ENCODE measurements at regions not wholly inside any gene's neighbourhood (a gene's known extent, or its start where the extent isn't known, plus 50 kb on each side); places are given as distances from the start of the nearest gene placed in this dataset.
"Not testable (repeated sequence)": the region's sequence is repeated elsewhere in the genome, so short reads cannot be mapped to it uniquely, and the experiment has no call there.

DNA sequence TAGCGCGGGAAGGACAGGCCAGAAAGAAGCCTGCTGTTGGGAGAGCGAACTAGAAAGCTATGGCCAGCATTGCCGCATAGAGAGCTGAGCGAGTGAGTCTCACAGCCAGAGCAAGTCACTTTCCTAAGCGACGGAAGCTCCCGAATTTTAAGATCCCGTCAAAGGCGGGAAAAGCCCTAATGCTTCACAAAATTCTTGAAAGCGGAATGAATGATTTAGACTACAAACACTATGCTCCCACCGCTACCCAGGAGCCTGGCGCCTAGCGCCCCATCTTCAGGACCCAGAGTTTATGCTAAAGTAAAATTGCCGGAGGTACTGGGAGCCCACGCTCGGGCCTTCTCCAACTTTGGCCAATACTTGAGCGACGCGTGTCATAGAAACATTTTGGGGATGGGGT lies 409.9 kb upstream of the ESRRG start (continued):
- TF ChIP-seq GABPB2 (CRISPR knock-in tag; conservative IDR thresholded peaks at IDR 0.05) = no peak
- no peak for TF ChIP-seq CTCF (IDR thresholded peaks at IDR 0.05 in 2 of 3, conservative IDR thresholded peaks at IDR 0.05 in 1 of 3; ENCODE audit: insufficient read depth in 2 of 3, low read depth in 1 of 3, low read length in 3 of 3)

DNA sequence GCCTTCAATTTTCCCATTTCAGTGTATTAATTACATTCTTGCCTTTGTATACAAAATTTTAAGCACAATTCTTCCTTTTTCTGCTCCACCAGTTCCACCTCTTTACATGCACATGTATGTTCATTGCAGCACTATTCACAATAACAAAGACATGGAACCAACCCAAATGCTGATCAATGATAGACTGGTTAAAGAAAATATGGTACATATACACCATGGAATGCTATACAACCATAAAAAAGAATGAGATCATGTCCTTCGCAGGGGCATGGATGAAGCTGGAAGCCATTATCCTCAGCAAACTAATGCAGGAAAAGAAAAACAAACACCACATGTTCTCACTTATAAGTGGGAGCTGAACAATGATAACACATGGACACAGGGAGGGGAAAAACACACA lies 400.1 kb upstream of the ESRRG start:
- CTCF ChIA-PET (ENCODE audit: low intra/inter-chr PET ratio); DNase-seq (ENCODE audit: extremely low read depth in 1 of 4, low spot score in 3 of 4); H3K9me3 ChIP-seq (replicated peaks; ENCODE audit: control insufficient read depth, insufficient read depth, low read depth, low read length); H3K79me2 ChIP-seq (ENCODE audit: control insufficient read depth, insufficient read depth, low read length); BruUV-seq (replicated peaks); H4K20me1 ChIP-seq (replicated peaks; ENCODE audit: control insufficient read depth, insufficient read depth, low read length); ATAC-seq; H3K36me3 ChIP-seq (ENCODE audit: control insufficient read depth, insufficient read depth, low read length); H3K9me1 ChIP-seq (ENCODE audit: control insufficient read depth, insufficient read depth, low read length); FAIRE-seq; H3K27ac ChIP-seq (ENCODE audit: extremely low read depth, low read depth, low read length); H3K4me2 ChIP-seq (ENCODE audit: insufficient read depth, low read length); H3K4me3 ChIP-seq; H2AFZ ChIP-seq (ENCODE audit: low read depth, low read length); H3K27me3 ChIP-seq (ENCODE audit: control insufficient read depth in 2 of 2, insufficient read depth in 2 of 2, low read length in 2 of 2); in situ Hi-C loops (cut with MboI); H3K4me1 ChIP-seq (replicated peaks in 1 of 2; ENCODE audit: control insufficient read depth in 2 of 2, insufficient read depth in 2 of 2, low read length in 2 of 2); POLR2A ChIA-PET; H3K9ac ChIP-seq (ENCODE audit: insufficient read depth in 1 of 2, low read depth in 2 of 2, low read length in 2 of 2); intact Hi-C loops (cut with micrococcal nuclease): not testable (repeated sequence)
- WGBS (ENCODE audit: insufficient coverage, low coverage, missing lambda C conversion rate) = 0% methylated on average over 1 of the region's 1 CpG

GRCh38 chr1:217117973-217118465 lies 394.8 kb upstream of the ESRRG start:
- CTCF ChIA-PET (ENCODE audit: low intra/inter-chr PET ratio) = no interaction called here
- Histone ChIP-seq H3K4me1 (replicated peaks in 1 of 2; ENCODE audit: control insufficient read depth in 2 of 2, insufficient read depth in 2 of 2, low read length in 2 of 2) (no peaks in the 10 kb centered on the region), H3K4me3 (no peak overlapping the region), H4K20me1 (replicated peaks; ENCODE audit: control insufficient read depth, insufficient read depth, low read length) (no peaks in the 10 kb centered on the region), H2AFZ (ENCODE audit: low read depth, low read length) (no peak overlapping the region), H3K9ac (ENCODE audit: insufficient read depth in 1 of 2, low read depth in 2 of 2, low read length in 2 of 2) (no peak overlapping the region), H3K79me2 (ENCODE audit: control insufficient read depth, insufficient read depth, low read length) (no peaks in the 10 kb centered on the region), H3K27me3 (ENCODE audit: control insufficient read depth in 2 of 2, insufficient read depth in 2 of 2, low read length in 2 of 2) (no peaks in the 10 kb centered on the region), H3K9me1 (ENCODE audit: control insufficient read depth, insufficient read depth, low read length) (no peaks in the 10 kb centered on the region), H3K4me2 (ENCODE audit: insufficient read depth, low read length) (no peak overlapping the region), H3K27ac (ENCODE audit: extremely low read depth, low read depth, low read length) (no peak overlapping the region), H3K9me3 (replicated peaks; ENCODE audit: control insufficient read depth, insufficient read depth, low read depth, low read length) (no peaks in the 10 kb centered on the region), H3K36me3 (ENCODE audit: control insufficient read depth, insufficient read depth, low read length) (no peaks in the 10 kb centered on the region)
- in situ Hi-C loops (cut with MboI) (no loop called here), intact Hi-C loops (cut with micrococcal nuclease) (no loop called here)
- POLR2A ChIA-PET = no interaction called here
- no TSS peak for BruUV-seq (replicated peaks)
- ATAC-seq = no peak
- no peak for DNase-seq (ENCODE audit: extremely low read depth in 1 of 4, low spot score in 3 of 4)
- FAIRE-seq = no peak
- TF ChIP-seq, protein P1, sequence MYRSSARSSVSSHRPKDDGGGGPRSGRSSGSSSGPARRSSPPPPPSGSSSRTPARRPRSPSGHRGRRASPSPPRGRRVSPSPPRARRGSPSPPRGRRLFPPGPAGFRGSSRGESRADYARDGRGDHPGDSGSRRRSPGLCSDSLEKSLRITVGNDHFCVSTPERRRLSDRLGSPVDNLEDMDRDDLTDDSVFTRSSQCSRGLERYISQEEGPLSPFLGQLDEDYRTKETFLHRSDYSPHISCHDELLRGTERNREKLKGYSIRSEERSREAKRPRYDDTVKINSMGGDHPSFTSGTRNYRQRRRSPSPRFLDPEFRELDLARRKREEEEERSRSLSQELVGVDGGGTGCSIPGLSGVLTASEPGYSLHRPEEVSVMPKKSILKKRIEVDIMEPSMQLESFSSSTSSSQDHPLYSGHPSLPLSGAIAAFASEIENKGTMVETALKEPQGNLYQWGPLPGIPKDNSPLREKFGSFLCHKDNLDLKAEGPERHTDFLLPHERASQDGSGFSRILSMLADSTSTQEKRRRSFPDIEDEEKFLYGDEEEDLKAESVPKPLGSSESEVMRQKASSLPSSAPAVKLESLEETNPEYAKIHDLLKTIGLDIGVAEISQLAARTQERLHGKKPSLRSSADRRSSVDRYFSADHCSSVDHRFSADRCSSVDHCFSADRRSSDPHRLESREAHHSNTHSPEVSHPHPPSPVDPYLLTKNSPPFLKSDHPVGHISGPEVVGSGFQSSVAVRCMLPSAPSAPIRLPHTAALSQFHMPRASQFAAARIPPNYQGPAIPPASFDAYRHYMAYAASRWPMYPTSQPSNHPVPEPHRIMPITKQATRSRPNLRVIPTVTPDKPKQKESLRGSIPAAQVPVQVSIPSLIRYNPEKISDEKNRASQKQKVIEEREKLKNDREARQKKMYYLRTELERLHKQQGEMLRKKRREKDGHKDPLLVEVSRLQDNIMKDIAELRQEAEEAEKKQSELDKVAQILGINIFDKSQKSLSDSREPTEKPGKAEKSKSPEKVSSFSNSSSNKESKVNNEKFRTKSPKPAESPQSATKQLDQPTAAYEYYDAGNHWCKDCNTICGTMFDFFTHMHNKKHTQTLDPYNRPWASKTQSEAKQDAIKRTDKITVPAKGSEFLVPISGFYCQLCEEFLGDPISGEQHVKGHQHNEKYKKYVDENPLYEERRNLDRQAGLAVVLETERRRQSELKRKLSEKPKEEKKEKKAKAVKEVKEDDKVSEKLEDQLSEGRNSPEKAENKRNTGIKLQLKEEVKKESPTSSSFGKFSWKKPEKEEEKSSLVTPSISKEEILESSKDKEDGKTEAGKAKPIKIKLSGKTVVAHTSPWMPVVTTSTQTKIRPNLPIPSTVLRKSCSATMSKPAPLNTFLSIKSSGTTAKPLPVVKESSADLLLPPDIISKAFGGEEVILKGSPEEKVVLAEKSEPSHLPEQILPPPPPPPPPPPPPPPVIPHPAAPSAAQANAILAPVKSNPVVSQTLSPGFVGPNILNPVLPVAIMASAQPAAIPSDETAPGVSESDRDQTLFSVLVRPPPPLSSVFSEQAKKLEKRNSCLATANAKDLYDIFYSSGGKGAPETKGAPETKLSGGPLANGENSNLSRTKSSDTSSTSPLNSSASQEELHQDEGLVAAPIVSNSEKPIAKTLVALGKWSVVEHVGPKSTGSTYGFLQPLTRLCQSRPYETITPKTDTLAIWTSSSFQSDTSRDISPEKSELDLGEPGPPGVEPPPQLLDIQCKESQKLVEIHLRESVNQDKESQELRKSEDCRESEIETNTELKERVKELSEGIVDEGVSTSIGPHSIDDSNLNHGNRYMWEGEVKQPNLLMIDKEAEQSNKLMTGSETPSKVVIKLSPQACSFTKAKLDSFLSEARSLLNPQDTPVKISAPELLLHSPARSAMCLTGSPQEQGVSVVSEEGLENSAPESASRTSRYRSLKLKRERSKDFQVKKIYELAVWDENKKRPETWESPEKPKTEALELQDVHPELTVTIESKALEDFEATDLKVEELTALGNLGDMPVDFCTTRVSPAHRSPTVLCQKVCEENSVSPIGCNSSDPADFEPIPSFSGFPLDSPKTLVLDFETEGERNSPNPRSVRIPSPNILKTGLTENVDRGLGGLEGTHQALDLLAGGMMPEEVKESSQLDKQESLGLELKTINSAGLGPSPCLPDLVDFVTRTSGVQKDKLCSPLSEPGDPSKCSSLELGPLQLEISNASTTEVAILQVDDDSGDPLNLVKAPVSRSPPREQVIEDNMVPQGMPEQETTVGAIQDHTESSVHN (IDR thresholded peaks at IDR 0.05; ENCODE audit: borderline replicate concordance in 1 of 2, low read depth in 1 of 2) = no peak
